ENCODE measurements at regions not wholly inside any gene's neighbourhood (a gene's known extent, or its start where the extent isn't known, plus 50 kb on each side); places are given as distances from the start of the nearest gene placed in this dataset.
A peak's percentile ranks its signal among the peaks of the same experiment; 100 is the strongest.
"Not testable (repeated sequence)": the region's sequence is repeated elsewhere in the genome, so short reads cannot be mapped to it uniquely, and the experiment has no call there.

DNA sequence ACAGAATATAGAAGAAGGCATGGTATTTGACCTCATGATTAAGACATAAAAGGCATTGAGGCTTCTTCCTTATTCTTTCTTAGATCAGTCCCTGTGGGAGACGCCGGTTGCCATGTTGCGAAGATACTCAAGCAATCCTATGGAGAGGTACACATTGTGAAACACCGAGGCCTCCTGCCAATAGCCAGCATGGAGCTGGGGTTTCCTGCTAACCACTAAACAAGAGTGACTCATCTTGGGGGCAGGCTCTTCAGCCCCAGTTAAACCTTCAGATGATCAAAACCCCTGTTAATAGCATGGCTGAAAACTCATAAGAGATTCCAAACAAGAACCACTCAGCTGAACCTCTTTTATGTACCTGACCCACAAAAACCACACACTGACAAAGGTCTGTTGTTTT lies 478.8 kb downstream of the CD83 start:
- peak overlapping the region; percentile 18; the same call in 1 of the 2 replicates for H2AFZ ChIP-seq (ENCODE audit: low read length)
- no peaks in the 10 kb centered on the region for H3K36me3 ChIP-seq (ENCODE audit: insufficient read depth, low read length)
- DNase-seq (ENCODE audit: low spot score), result no peak
- intact Hi-C loops (cut with micrococcal nuclease; ENCODE audit: unreplicated experiment), result no loop called here
- no peak overlapping the region for H3K27ac ChIP-seq (ENCODE audit: low read depth, low read length, poor library complexity, severe bottlenecking)
- no peak overlapping the region for H3K4me2 ChIP-seq (ENCODE audit: low read length)
- TF ChIP-seq, protein P1, sequence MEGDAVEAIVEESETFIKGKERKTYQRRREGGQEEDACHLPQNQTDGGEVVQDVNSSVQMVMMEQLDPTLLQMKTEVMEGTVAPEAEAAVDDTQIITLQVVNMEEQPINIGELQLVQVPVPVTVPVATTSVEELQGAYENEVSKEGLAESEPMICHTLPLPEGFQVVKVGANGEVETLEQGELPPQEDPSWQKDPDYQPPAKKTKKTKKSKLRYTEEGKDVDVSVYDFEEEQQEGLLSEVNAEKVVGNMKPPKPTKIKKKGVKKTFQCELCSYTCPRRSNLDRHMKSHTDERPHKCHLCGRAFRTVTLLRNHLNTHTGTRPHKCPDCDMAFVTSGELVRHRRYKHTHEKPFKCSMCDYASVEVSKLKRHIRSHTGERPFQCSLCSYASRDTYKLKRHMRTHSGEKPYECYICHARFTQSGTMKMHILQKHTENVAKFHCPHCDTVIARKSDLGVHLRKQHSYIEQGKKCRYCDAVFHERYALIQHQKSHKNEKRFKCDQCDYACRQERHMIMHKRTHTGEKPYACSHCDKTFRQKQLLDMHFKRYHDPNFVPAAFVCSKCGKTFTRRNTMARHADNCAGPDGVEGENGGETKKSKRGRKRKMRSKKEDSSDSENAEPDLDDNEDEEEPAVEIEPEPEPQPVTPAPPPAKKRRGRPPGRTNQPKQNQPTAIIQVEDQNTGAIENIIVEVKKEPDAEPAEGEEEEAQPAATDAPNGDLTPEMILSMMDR (conservative IDR thresholded peaks at IDR 0.05; ENCODE audit: low read length), result no peak
- H3K9me2 ChIP-seq (ENCODE audit: insufficient read depth, low read length), result no peaks in the 10 kb centered on the region
- no peaks in the 10 kb centered on the region for H3K79me2 ChIP-seq (ENCODE audit: insufficient read depth, low read depth, low read length)
- CTCF ChIA-PET (ENCODE audit: unreplicated experiment), result interaction anchor here (0.6 kb wide), 1 partner anchor 1259 kb away, joined by 3 read pairs; no protein-coding TSS in a partner anchor
- POLR2A ChIA-PET, result no interaction called here
- H4K20me1 ChIP-seq (ENCODE audit: insufficient read depth, low read length), result no peaks in the 10 kb centered on the region
- no TSS peak for BruUV-seq (replicated peaks)
- H3K9me3 ChIP-seq (ENCODE audit: low read length), result no peaks in the 10 kb centered on the region
- H3K4me1 ChIP-seq (ENCODE audit: insufficient read depth, low read length, poor library complexity, severe bottlenecking), result peaks cover 9% of the 10 kb centered on the region
- H3K4me3 ChIP-seq (ENCODE audit: low read depth, low read length, poor library complexity, severe bottlenecking), result no peak overlapping the region

DNA sequence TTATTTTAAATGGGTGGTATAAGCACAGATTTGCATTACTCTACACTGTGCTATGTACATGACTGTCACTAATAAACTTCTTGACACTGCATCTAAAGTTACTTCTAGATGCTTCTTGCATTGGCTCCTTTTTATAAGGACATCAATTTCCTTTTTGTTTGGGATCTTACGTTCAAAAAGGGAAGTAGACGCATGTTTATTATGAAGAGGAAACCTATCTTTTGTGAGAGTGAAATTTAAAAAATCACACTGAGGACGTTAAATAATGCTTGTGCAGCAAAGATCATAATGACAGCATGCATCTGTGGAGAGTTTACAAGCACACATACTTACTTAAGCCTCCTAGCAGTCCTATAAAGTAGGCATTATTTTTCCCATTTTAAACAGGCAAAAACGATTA lies 479.5 kb downstream of the CD83 start:
- Histone ChIP-seq H3K9me2 (ENCODE audit: insufficient read depth, low read length) (no peaks in the 10 kb centered on the region), H4K20me1 (ENCODE audit: insufficient read depth, low read length) (no peaks in the 10 kb centered on the region), H3K4me2 (ENCODE audit: low read length) (peak overlapping the region; percentile 22; the same call in 1 of the 2 replicates), H3K27ac (ENCODE audit: low read depth, low read length, poor library complexity, severe bottlenecking) (no peak overlapping the region), H2AFZ (ENCODE audit: low read length) (peak overlapping the region; percentile 18; the same call in 1 of the 2 replicates), H3K4me3 (ENCODE audit: low read depth, low read length, poor library complexity, severe bottlenecking) (no peak overlapping the region), H3K79me2 (ENCODE audit: insufficient read depth, low read depth, low read length) (no peaks in the 10 kb centered on the region), H3K4me1 (ENCODE audit: insufficient read depth, low read length, poor library complexity, severe bottlenecking) (peaks cover 9% of the 10 kb centered on the region), H3K36me3 (ENCODE audit: insufficient read depth, low read length) (no peaks in the 10 kb centered on the region), H3K9me3 (ENCODE audit: low read length) (no peaks in the 10 kb centered on the region)
- BruUV-seq (replicated peaks), result no TSS peak
- intact Hi-C loops (cut with micrococcal nuclease; ENCODE audit: unreplicated experiment), result no loop called here
- DNase-seq (ENCODE audit: low spot score), result no peak
- TF ChIP-seq, protein P1 (conservative IDR thresholded peaks at IDR 0.05; ENCODE audit: low read length), result no peak
- no peak for TF ChIP-seq EZH2phosphoT487 (IDR thresholded peaks at IDR 0.05; ENCODE audit: borderline replicate concordance, low read depth, low read length)
- POLR2A ChIA-PET, result no interaction called here
- CTCF ChIA-PET (ENCODE audit: unreplicated experiment), result interaction anchor here (0.6 kb wide), 1 partner anchor 1260 kb away, joined by 3 read pairs; no protein-coding TSS in a partner anchor

DNA sequence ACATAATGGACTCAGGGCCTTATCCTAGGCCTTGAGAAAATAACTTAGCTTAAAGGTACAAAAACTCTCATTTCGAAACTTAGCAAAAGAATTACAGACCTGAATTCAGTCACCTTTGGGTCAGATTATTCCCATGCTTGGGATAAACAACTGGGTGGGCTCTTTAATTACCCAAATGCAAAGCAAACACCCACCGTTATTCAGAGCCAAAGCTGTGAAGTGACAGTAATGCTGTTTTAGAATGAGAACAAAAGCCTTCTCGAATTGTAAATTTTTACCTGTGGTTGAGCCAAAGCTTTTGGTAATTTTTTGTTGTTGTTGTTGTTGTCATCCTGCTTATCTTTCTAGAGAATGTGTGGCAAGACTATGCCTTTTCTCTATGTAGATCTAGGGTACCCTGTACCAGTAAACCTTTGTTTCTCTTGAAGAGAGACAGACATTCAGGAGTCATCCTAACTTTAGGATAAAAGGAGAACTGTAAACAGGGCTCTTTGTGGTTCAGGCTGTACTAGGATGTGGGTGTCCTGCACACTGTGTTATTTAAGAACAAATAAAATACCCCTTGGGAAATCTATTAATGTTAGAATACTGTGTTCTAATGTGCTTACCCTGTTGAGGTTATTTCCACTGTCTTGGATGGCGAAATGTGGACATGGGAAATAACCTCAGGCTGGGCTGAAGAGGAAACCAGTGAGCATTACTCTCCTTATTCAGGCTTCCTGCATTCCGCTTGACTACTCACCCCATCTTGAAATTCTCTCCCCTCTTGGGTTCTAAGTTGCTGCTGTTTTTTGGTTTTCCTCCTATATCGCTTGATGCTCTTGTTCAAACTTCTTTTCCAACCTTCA lies 480.7 kb downstream of the CD83 start:
- H3K9me3 ChIP-seq (ENCODE audit: low read length), result peaks cover under 1% of the 10 kb centered on the region; the same call in 1 of the 2 replicates
- peaks cover 9% of the 10 kb centered on the region for H3K4me1 ChIP-seq (ENCODE audit: insufficient read depth, low read length, poor library complexity, severe bottlenecking)
- CTCF ChIA-PET (ENCODE audit: unreplicated experiment), result no interaction called here
- H3K79me2 ChIP-seq (ENCODE audit: insufficient read depth, low read depth, low read length), result no peaks in the 10 kb centered on the region
- BruUV-seq (replicated peaks), result no TSS peak
- no peaks in the 10 kb centered on the region for H3K9me2 ChIP-seq (ENCODE audit: insufficient read depth, low read length)
- no peak overlapping the region for H3K4me2 ChIP-seq (ENCODE audit: low read length)
- no peak overlapping the region for H3K4me3 ChIP-seq (ENCODE audit: low read depth, low read length, poor library complexity, severe bottlenecking)
- H4K20me1 ChIP-seq (ENCODE audit: insufficient read depth, low read length), result no peaks in the 10 kb centered on the region
- H3K27ac ChIP-seq (ENCODE audit: low read depth, low read length, poor library complexity, severe bottlenecking), result no peak overlapping the region
- intact Hi-C loops (cut with micrococcal nuclease; ENCODE audit: unreplicated experiment), result no loop called here
- H2AFZ ChIP-seq (ENCODE audit: low read length), result peak overlapping the region; percentile 18; the same call in 1 of the 2 replicates
- no peak for TF ChIP-seq EZH2phosphoT487 (IDR thresholded peaks at IDR 0.05; ENCODE audit: borderline replicate concordance, low read depth, low read length)
- TF ChIP-seq, protein P1 (conservative IDR thresholded peaks at IDR 0.05; ENCODE audit: low read length), result no peak
- POLR2A ChIA-PET, result interaction anchor here (0.7 kb wide), 1 partner anchor 13 kb away, joined by 3 read pairs; no protein-coding TSS in a partner anchor
- DNase-seq (ENCODE audit: low spot score), result no peak
- H3K36me3 ChIP-seq (ENCODE audit: insufficient read depth, low read length), result no peaks in the 10 kb centered on the region

DNA sequence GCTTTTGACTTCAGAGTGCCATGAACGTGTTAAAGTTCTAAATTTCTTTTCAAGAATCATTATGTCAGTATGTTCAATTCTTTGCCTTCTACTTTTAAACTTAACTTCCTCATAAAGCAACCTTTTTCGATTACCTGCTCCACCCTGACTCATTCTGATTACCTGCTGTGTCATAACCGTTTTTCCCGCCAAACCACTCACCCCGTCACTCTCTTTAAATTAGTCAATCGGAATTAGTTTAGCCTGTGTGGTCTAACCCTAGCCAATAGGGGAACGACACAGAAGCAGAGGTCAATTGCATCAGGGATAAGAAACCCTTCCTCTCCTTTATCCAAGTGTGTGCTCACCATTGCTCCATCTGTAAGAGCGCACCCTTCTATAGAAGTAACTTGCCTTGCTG lies 482.7 kb downstream of the CD83 start:
- H3K9me3 ChIP-seq (ENCODE audit: low read length); DNase-seq (ENCODE audit: low spot score); H3K4me2 ChIP-seq (ENCODE audit: low read length); H3K4me1 ChIP-seq (ENCODE audit: insufficient read depth, low read length, poor library complexity, severe bottlenecking); H3K27ac ChIP-seq (ENCODE audit: low read depth, low read length, poor library complexity, severe bottlenecking); CTCF ChIA-PET (ENCODE audit: unreplicated experiment); H3K4me3 ChIP-seq (ENCODE audit: low read depth, low read length, poor library complexity, severe bottlenecking); H3K9me2 ChIP-seq (ENCODE audit: insufficient read depth, low read length); POLR2A ChIA-PET; H3K36me3 ChIP-seq (ENCODE audit: insufficient read depth, low read length); H2AFZ ChIP-seq (ENCODE audit: low read length); H4K20me1 ChIP-seq (ENCODE audit: insufficient read depth, low read length); BruUV-seq (replicated peaks); intact Hi-C loops (cut with micrococcal nuclease; ENCODE audit: unreplicated experiment); H3K79me2 ChIP-seq (ENCODE audit: insufficient read depth, low read depth, low read length): not testable (repeated sequence)
